HepG2 (cell line): ENCODE measurements at regions not wholly inside any gene's neighbourhood (a gene's known extent, or its start where the extent isn't known, plus 50 kb on each side); places are given as distances from the start of the nearest gene placed in this dataset.

ENCODE experiments used
- ATAC-seq: fragments of 200-7000 bp; cut with Tn5 transposase; 3 replicates; pipeline ENCODE4 v1.9.1; 2020; ENCODE audit warnings: mild to moderate bottlenecking, moderate library complexity
- BruUV-seq: library from RNA; stranded (reverse); fragments of 400-500 nt; replicated peaks from 2 replicates; lab custom pipeline; 2021; lab: Mats Ljungman, UMichigan
- CTCF ChIA-PET: fragments of 300-600 bp; formaldehyde crosslinking; extraction: SDS; loops from one replicate; lab custom pipeline; 2021; ENCODE audit warnings: low total read pairs, inconsistent platforms, low intra/inter-chr PET ratio; lab: Yijun Ruan, JAX
- POLR2A ChIA-PET: fragments of 350-600 bp; sonication (Branson Sonifier 250); formaldehyde crosslinking; loops from one replicate; lab custom pipeline; 2020; ENCODE audit warnings: antibody characterized with exemption, inconsistent platforms; lab: Yijun Ruan, JAX
- DNase-seq: peaks from one replicate; pipeline ENCODE4 v3.0.0-alpha.2; 2015; ENCODE audit warnings: low spot score
- FAIRE-seq: peaks from 3 replicates; lab custom pipeline; 2011; peaks lifted over from hg19 to GRCh38; lab: Jason Lieb, UNC
- H2AFZ ChIP-seq: one replicate; pipeline ENCODE4 v1.6.1; 2011; ENCODE audit warnings: low read length, inconsistent platforms
- H3K27ac ChIP-seq: fragments of 300-600 bp; 3 replicates; pipeline ENCODE4 v1.8.0; 2011; ENCODE audit warnings: mixed run types, mild to moderate bottlenecking, mixed read lengths, low read length, inconsistent platforms; ENCODE audit not compliant: insufficient read depth; ENCODE audit errors: extremely low read length
- H3K27me3 ChIP-seq, 2 experiments: fragments of 200-600 bp in 1 of 2; 2 replicates in 1 of 2; 3 replicates in 1 of 2; pipeline versions ENCODE4 v1.6.0 to v1.8.0; 2011; ENCODE audit warnings: low read length in 2 of 2, mild to moderate bottlenecking in 2 of 2, moderate library complexity in 2 of 2, inconsistent platforms in 1 of 2; ENCODE audit not compliant: insufficient read depth in 2 of 2, control insufficient read depth in 1 of 2
- H3K36me3 ChIP-seq, 2 experiments: fragments of 200-600 bp in 1 of 2; replicated peaks in 1 of 2; 2 replicates in 1 of 2; 3 replicates in 1 of 2; pipeline versions ENCODE4 v1.5.1 to v1.8.0; 2011; ENCODE audit warnings: low read length in 2 of 2, inconsistent platforms in 1 of 2; ENCODE audit not compliant: insufficient read depth in 2 of 2, control insufficient read depth in 1 of 2
- H3K4me1 ChIP-seq: 2 replicates; pipeline ENCODE4 v1.5.1; 2012; ENCODE audit warnings: low read length, inconsistent platforms; ENCODE audit not compliant: insufficient read depth
- H3K4me2 ChIP-seq: 2 replicates; pipeline ENCODE4 v1.6.0; 2011; ENCODE audit warnings: low read depth, low read length, inconsistent platforms
- H3K4me3 ChIP-seq, 3 experiments: fragments of 200-600 bp in 1 of 3; sonication (generic), shearing (Covaris generic) in 1 of 3; replicated peaks in 1 of 3; 2 replicates each; pipeline ENCODE4 v1.5.1; 2011 to 2016; ENCODE audit warnings: low read length in 3 of 3, inconsistent platforms in 2 of 3, low read depth in 2 of 3, mild to moderate bottlenecking in 2 of 3, control low read depth in 1 of 3, mixed read lengths in 1 of 3; ENCODE audit not compliant: insufficient read depth in 1 of 3
- H3K79me2 ChIP-seq: one replicate; pipeline ENCODE4 v1.6.1; 2011; ENCODE audit warnings: low read length, inconsistent platforms; ENCODE audit not compliant: insufficient read depth
- H3K9ac ChIP-seq: 2 replicates; pipeline ENCODE4 v1.6.0; 2011; ENCODE audit warnings: mild to moderate bottlenecking, low read depth, low read length, inconsistent platforms; ENCODE audit not compliant: insufficient read depth
- H3K9me3 ChIP-seq: 2 replicates; pipeline ENCODE4 v1.5.1; 2012; ENCODE audit warnings: mild to moderate bottlenecking, low read length
- H4K20me1 ChIP-seq: 2 replicates; pipeline ENCODE4 v1.6.0; 2011; ENCODE audit warnings: inconsistent platforms, mild to moderate bottlenecking, low read length, moderate library complexity; ENCODE audit not compliant: insufficient read depth
- ELF1 ChIP-seq: sonication (generic); formaldehyde crosslinking; IDR thresholded peaks from 2 replicates; pipeline ENCODE4 v1.4.0; 2020; ENCODE audit warnings: missing genetic modification reagents
- HNF4G ChIP-seq, 2 experiments: sonication (generic) in 1 of 2; formaldehyde crosslinking in 1 of 2; IDR thresholded peaks; 2 replicates each; pipeline versions ENCODE4 v1.4.0 to v1.6.1; 2011 to 2020; ENCODE audit warnings: borderline replicate concordance in 2 of 2, low read depth in 2 of 2, mild to moderate bottlenecking in 2 of 2, low read length in 1 of 2, missing genetic modification reagents in 1 of 2, moderate library complexity in 1 of 2
- NFE2L1 ChIP-seq: sonication (generic); formaldehyde crosslinking; IDR thresholded peaks from 2 replicates; pipeline ENCODE4 v1.4.0; 2020; ENCODE audit warnings: missing genetic modification reagents, mild to moderate bottlenecking, borderline replicate concordance
- PAWR ChIP-seq: sonication (generic); formaldehyde crosslinking; IDR thresholded peaks from 2 replicates; pipeline ENCODE4 v1.4.0; 2020; ENCODE audit warnings: missing genetic modification reagents, mild to moderate bottlenecking, borderline replicate concordance
- TP53 ChIP-seq: sonication (generic); formaldehyde crosslinking; conservative IDR thresholded peaks from 2 replicates; pipeline ENCODE4 v1.4.0; 2020; ENCODE audit warnings: missing genetic modification reagents
- ZNF333 ChIP-seq: sonication (generic); formaldehyde crosslinking; IDR thresholded peaks from 2 replicates; pipeline ENCODE4 v1.4.0; 2020; ENCODE audit warnings: mild to moderate bottlenecking, missing genetic modification reagents, borderline replicate concordance
- ZNF441 ChIP-seq: sonication (generic); formaldehyde crosslinking; IDR thresholded peaks from 2 replicates; pipeline ENCODE4 v1.7.0; 2021; ENCODE audit warnings: missing genetic modification reagents, borderline replicate concordance
- ZNF468 ChIP-seq: sonication (generic); formaldehyde crosslinking; IDR thresholded peaks from 2 replicates; pipeline ENCODE4 v1.8.0; 2022; ENCODE audit warnings: mild to moderate bottlenecking, moderate library complexity, missing genetic modification reagents
- ZNF747 ChIP-seq: sonication (generic); formaldehyde crosslinking; IDR thresholded peaks from 2 replicates; pipeline ENCODE4 v1.8.1; 2023; ENCODE audit warnings: missing genetic modification reagents, mild to moderate bottlenecking, borderline replicate concordance
- ZNF75D ChIP-seq: sonication (generic); formaldehyde crosslinking; IDR thresholded peaks from 2 replicates; pipeline ENCODE4 v1.8.1; 2023; ENCODE audit warnings: missing genetic modification reagents, mild to moderate bottlenecking, borderline replicate concordance
- ZNF841 ChIP-seq: sonication (generic); formaldehyde crosslinking; IDR thresholded peaks from 2 replicates; pipeline ENCODE4 v1.8.1; 2023; ENCODE audit warnings: missing genetic modification reagents, borderline replicate concordance
- WGBS: methylation state at CpG from one replicate; pipeline ENCODE4 v1.1.6; 2017; ENCODE audit warnings: low lambda C conversion rate; 5-methylcytosine and 5-hydroxymethylcytosine counted together
- in situ Hi-C: cut with HindIII; loops from 2 replicates; pipeline ENCODE4 v1.10.0; 2017; ENCODE audit warnings: low pct_unique_long_range_greater_than_20kb; ENCODE audit not compliant: extremely low pct_ligation_motif_present
- intact Hi-C: fragments of 100-400 bp; cut with micrococcal nuclease; formaldehyde crosslinking; loops from one replicate; pipeline ENCODE4 v1.10.0; 2022; ENCODE audit not compliant: unreplicated experiment
- TF ChIP-seq, protein P1 (sequence below): sonication (generic); formaldehyde crosslinking; IDR thresholded peaks from 2 replicates; pipeline ENCODE4 v1.4.0; 2020; ENCODE audit warnings: missing genetic modification reagents
- TF ChIP-seq, protein P2 (sequence below): sonication (generic); formaldehyde crosslinking; IDR thresholded peaks from 2 replicates; pipeline ENCODE4 v1.5.0; 2020; ENCODE audit warnings: missing genetic modification reagents
- TF ChIP-seq, protein P3 (sequence below): sonication (generic); formaldehyde crosslinking; IDR thresholded peaks from 2 replicates; pipeline ENCODE4 v1.4.0; 2020; ENCODE audit warnings: missing genetic modification reagents

DNA sequence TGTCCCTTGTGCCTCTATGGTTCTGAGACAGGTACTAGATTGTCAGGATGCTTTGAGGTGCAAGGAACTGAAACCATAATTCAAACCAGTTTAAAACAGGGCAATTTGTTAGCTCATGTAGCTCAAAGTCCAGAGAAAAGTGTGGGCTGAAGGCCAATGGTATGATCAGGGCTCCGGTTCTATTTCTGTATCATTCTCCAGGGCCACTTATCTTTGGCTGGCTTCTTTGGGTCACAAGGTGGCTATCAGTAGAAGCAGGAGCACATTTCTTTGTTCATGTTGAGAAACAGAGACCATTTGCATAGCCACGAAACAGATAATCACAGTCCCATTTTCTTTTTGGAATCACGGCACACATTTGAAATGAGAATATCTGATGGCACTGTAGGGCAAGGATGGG lies 294.9 kb downstream of the ETNK1 start:
- TF ChIP-seq ZNF747 (no peak), HNF4G (IDR thresholded peaks at IDR 0.05; ENCODE audit: borderline replicate concordance, low read depth, low read length) (no peak), HNF4G (CRISPR knock-in tag; IDR thresholded peaks at IDR 0.05; ENCODE audit: borderline replicate concordance, low read depth) (no peak), PAWR (CRISPR knock-in tag) (no peak), NFE2L1 (CRISPR knock-in tag) (no peak), ZNF841 (CRISPR knock-in tag) (no peak), ZNF441 (CRISPR knock-in tag) (no peak), ZNF468 (CRISPR knock-in tag) (no peak), TP53 (CRISPR knock-in tag) (no peak), ZNF333 (no peak), ZNF75D (no peak), ELF1 (no peak)
- TF ChIP-seq, protein P1, sequence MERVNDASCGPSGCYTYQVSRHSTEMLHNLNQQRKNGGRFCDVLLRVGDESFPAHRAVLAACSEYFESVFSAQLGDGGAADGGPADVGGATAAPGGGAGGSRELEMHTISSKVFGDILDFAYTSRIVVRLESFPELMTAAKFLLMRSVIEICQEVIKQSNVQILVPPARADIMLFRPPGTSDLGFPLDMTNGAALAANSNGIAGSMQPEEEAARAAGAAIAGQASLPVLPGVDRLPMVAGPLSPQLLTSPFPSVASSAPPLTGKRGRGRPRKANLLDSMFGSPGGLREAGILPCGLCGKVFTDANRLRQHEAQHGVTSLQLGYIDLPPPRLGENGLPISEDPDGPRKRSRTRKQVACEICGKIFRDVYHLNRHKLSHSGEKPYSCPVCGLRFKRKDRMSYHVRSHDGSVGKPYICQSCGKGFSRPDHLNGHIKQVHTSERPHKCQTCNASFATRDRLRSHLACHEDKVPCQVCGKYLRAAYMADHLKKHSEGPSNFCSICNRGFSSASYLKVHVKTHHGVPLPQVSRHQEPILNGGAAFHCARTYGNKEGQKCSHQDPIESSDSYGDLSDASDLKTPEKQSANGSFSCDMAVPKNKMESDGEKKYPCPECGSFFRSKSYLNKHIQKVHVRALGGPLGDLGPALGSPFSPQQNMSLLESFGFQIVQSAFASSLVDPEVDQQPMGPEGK (CRISPR knock-in tag) = no peak
- TF ChIP-seq, protein P2, sequence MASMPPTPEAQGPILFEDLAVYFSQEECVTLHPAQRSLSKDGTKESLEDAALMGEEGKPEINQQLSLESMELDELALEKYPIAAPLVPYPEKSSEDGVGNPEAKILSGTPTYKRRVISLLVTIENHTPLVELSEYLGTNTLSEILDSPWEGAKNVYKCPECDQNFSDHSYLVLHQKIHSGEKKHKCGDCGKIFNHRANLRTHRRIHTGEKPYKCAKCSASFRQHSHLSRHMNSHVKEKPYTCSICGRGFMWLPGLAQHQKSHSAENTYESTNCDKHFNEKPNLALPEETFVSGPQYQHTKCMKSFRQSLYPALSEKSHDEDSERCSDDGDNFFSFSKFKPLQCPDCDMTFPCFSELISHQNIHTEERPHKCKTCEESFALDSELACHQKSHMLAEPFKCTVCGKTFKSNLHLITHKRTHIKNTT (CRISPR knock-in tag) = no peak
- TF ChIP-seq, protein P3, sequence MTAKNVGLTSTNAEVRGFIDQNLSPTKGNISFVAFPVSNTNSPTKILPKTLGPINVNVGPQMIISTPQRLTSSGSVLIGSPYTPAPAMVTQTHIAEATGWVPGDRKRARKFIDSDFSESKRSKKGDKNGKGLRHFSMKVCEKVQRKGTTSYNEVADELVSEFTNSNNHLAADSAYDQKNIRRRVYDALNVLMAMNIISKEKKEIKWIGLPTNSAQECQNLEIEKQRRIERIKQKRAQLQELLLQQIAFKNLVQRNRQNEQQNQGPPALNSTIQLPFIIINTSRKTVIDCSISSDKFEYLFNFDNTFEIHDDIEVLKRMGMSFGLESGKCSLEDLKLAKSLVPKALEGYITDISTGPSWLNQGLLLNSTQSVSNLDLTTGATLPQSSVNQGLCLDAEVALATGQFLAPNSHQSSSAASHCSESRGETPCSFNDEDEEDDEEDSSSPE (CRISPR knock-in tag) = no peak
- Histone ChIP-seq H4K20me1 (no peaks in the 10 kb centered on the region), H3K79me2 (no peaks in the 10 kb centered on the region), H3K27me3 (no peaks in the 10 kb centered on the region; a peak in 1 of 5 replicates), H3K4me3 (no peak overlapping the region), H3K36me3 (no peaks in the 10 kb centered on the region), H3K9me3 (no peaks in the 10 kb centered on the region), H3K9ac (no peak overlapping the region), H3K27ac (no peak overlapping the region), H3K4me1 (no peaks in the 10 kb centered on the region), H2AFZ (no peak overlapping the region), H3K4me2 (no peak overlapping the region)
- FAIRE-seq (no peak), DNase-seq (no peak), ATAC-seq (no peak)
- POLR2A ChIA-PET = no interaction called here
- no TSS peak for BruUV-seq
- in situ Hi-C loops (no loop called here), intact Hi-C loops (no loop called here)
- CTCF ChIA-PET = no interaction called here
- 2% methylated on average over 3 of the region's 3 CpGs for WGBS
